ENCODE measurements at regions not wholly inside any gene's neighbourhood (a gene's known extent, or its start where the extent isn't known, plus 50 kb on each side); places are given as distances from the start of the nearest gene placed in this dataset.

DNA sequence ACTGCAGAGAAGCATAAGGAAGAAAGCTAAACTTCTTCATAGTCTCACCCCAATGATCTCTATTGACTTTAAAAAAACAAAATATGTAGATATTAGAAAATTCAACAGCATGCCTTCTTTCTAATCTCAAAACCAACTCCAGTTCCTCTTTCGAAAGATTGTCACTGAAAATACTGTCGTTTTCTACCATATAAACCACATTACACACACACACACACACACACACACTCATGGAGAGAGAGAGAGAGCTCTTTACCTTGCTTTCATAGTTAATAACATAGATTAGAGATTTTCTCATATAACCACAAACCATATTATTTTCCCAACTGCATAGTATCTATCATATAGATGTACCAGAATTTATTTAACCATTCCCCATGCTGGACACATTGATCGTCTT is 296.2 kb upstream of the MGMT start:
- Histone ChIP-seq H3K79me2 (ENCODE audit: insufficient read depth, low read length) (no peaks in the 10 kb centered on the region), H3K27me3 (ENCODE audit: insufficient read depth, low read length) (no peaks in the 10 kb centered on the region), H2AFZ (ENCODE audit: low read depth, low read length, poor library complexity, severe bottlenecking) (no peak overlapping the region), H3K9me3 (ENCODE audit: control insufficient read depth in 1 of 2, insufficient read depth in 1 of 2, low read depth in 1 of 2, low read length in 2 of 2) (peaks cover 8 to 19% of the 10 kb centered on the region in 2 experiments; a peak in 3 of 4 replicates), H3K36me3 (ENCODE audit: control insufficient read depth in 1 of 2, insufficient read depth in 2 of 2, low read length in 2 of 2) (no peaks in the 10 kb centered on the region), H3K27ac (ENCODE audit: low read depth, low read length) (no peak overlapping the region), H3K4me1 (ENCODE audit: control insufficient read depth in 1 of 2, insufficient read depth in 2 of 2, low read length in 2 of 2) (no peaks in the 10 kb centered on the region), H4K20me1 (ENCODE audit: insufficient read depth) (no peaks in the 10 kb centered on the region), H3K4me2 (ENCODE audit: low read length) (no peak overlapping the region), H3K4me3 (replicated peaks in 1 of 2; ENCODE audit: low read depth in 1 of 2, low read length in 2 of 2) (no peak overlapping the region), H3K9me2 (ENCODE audit: insufficient read depth) (no peaks in the 10 kb centered on the region), H3K9ac (ENCODE audit: low read length) (no peak overlapping the region)
- ChIA-PET RAD21 (ENCODE audit: low non-redundant PET in 1 of 2, low total read pairs in 2 of 2, uncharacterized antibody in 2 of 2, unreplicated experiment in 2 of 2) (no interaction called here), POLR2A (no interaction called here), CTCF (no interaction called here)
- intact Hi-C loops (cut with micrococcal nuclease) = no loop called here
- no peak for ATAC-seq
- TF ChIP-seq FOSL1 (IDR thresholded peaks at IDR 0.05; ENCODE audit: low read depth) = no peak
- BruUV-seq (replicated peaks) = no TSS peak
- DNase-seq (ENCODE audit: low read depth, low spot score) = no peak

DNA sequence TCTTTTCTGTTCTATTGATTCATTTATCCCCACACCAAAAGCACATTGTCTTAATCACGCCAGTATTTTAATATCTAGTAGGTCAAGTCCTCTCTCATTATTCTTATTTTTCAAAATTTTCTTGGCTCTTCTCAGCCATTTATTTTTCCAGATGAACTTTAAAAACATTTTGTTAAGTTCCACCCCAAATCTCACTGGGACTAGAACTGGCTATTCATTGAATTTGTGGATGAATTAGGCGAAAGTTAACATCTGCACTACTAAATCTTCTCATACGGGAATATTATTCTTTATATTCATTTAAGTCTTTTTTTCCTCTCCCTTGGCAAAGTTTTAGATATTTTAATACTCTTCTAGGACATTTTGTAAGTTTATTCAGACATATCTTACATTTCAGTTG is 295.2 kb upstream of the MGMT start:
- DNase-seq (ENCODE audit: low read depth, low spot score) (no peak), ATAC-seq (no peak)
- Histone ChIP-seq H2AFZ (ENCODE audit: low read depth, low read length, poor library complexity, severe bottlenecking) (no peak overlapping the region), H3K9ac (ENCODE audit: low read length) (no peak overlapping the region), H3K79me2 (ENCODE audit: insufficient read depth, low read length) (no peaks in the 10 kb centered on the region), H3K9me2 (ENCODE audit: insufficient read depth) (no peaks in the 10 kb centered on the region), H3K36me3 (ENCODE audit: control insufficient read depth in 1 of 2, insufficient read depth in 2 of 2, low read length in 2 of 2) (no peaks in the 10 kb centered on the region), H3K4me2 (ENCODE audit: low read length) (no peak overlapping the region), H3K27ac (ENCODE audit: low read depth, low read length) (no peak overlapping the region), H3K4me3 (replicated peaks in 1 of 2; ENCODE audit: low read depth in 1 of 2, low read length in 2 of 2) (no peak overlapping the region), H4K20me1 (ENCODE audit: insufficient read depth) (no peaks in the 10 kb centered on the region), H3K4me1 (ENCODE audit: control insufficient read depth in 1 of 2, insufficient read depth in 2 of 2, low read length in 2 of 2) (no peaks in the 10 kb centered on the region), H3K9me3 (ENCODE audit: control insufficient read depth in 1 of 2, insufficient read depth in 1 of 2, low read depth in 1 of 2, low read length in 2 of 2) (peaks cover 8 to 21% of the 10 kb centered on the region in 2 experiments; a peak in 3 of 4 replicates), H3K27me3 (ENCODE audit: insufficient read depth, low read length) (no peaks in the 10 kb centered on the region)
- TF ChIP-seq, protein P1, sequence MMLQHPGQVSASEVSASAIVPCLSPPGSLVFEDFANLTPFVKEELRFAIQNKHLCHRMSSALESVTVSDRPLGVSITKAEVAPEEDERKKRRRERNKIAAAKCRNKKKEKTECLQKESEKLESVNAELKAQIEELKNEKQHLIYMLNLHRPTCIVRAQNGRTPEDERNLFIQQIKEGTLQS (IDR thresholded peaks at IDR 0.05) = no peak
- no peak for TF ChIP-seq RAD21 (IDR thresholded peaks at IDR 0.05; ENCODE audit: low read depth)
- TF ChIP-seq ZFX (IDR thresholded peaks at IDR 0.05) = no peak
- TF ChIP-seq CBX3 (IDR thresholded peaks at IDR 0.05; ENCODE audit: low read depth) = no peak
- TF ChIP-seq, protein P2, sequence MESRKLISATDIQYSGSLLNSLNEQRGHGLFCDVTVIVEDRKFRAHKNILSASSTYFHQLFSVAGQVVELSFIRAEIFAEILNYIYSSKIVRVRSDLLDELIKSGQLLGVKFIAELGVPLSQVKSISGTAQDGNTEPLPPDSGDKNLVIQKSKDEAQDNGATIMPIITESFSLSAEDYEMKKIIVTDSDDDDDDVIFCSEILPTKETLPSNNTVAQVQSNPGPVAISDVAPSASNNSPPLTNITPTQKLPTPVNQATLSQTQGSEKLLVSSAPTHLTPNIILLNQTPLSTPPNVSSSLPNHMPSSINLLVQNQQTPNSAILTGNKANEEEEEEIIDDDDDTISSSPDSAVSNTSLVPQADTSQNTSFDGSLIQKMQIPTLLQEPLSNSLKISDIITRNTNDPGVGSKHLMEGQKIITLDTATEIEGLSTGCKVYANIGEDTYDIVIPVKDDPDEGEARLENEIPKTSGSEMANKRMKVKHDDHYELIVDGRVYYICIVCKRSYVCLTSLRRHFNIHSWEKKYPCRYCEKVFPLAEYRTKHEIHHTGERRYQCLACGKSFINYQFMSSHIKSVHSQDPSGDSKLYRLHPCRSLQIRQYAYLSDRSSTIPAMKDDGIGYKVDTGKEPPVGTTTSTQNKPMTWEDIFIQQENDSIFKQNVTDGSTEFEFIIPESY (IDR thresholded peaks at IDR 0.05; ENCODE audit: extremely low read depth, insufficient replicate concordance, low read length) = no peak
- TF ChIP-seq SRF (IDR thresholded peaks at IDR 0.05; ENCODE audit: low read depth) = no peak
- TF ChIP-seq, protein P3, sequence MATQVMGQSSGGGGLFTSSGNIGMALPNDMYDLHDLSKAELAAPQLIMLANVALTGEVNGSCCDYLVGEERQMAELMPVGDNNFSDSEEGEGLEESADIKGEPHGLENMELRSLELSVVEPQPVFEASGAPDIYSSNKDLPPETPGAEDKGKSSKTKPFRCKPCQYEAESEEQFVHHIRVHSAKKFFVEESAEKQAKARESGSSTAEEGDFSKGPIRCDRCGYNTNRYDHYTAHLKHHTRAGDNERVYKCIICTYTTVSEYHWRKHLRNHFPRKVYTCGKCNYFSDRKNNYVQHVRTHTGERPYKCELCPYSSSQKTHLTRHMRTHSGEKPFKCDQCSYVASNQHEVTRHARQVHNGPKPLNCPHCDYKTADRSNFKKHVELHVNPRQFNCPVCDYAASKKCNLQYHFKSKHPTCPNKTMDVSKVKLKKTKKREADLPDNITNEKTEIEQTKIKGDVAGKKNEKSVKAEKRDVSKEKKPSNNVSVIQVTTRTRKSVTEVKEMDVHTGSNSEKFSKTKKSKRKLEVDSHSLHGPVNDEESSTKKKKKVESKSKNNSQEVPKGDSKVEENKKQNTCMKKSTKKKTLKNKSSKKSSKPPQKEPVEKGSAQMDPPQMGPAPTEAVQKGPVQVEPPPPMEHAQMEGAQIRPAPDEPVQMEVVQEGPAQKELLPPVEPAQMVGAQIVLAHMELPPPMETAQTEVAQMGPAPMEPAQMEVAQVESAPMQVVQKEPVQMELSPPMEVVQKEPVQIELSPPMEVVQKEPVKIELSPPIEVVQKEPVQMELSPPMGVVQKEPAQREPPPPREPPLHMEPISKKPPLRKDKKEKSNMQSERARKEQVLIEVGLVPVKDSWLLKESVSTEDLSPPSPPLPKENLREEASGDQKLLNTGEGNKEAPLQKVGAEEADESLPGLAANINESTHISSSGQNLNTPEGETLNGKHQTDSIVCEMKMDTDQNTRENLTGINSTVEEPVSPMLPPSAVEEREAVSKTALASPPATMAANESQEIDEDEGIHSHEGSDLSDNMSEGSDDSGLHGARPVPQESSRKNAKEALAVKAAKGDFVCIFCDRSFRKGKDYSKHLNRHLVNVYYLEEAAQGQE (IDR thresholded peaks at IDR 0.05; ENCODE audit: low read depth) = no peak
- TF ChIP-seq POLR2A (IDR thresholded peaks at IDR 0.05; ENCODE audit: borderline replicate concordance, extremely low read depth, insufficient read depth, insufficient read length) = no peak
- BruUV-seq (replicated peaks) = no TSS peak
- RAD21 ChIA-PET (ENCODE audit: low non-redundant PET in 1 of 2, low total read pairs in 2 of 2, uncharacterized antibody in 2 of 2, unreplicated experiment in 2 of 2) = no interaction called here
- POLR2A ChIA-PET = no interaction called here
- intact Hi-C loops (cut with micrococcal nuclease) = no loop called here
- CTCF ChIA-PET = no interaction called here
